Small intestine (tissue), 7 donors: ENCODE measurements at regions not wholly inside any gene's neighbourhood (a gene's known extent, or its start where the extent isn't known, plus 50 kb on each side); places are given as distances from the start of the nearest gene placed in this dataset.

Experiments used
- DNase-seq, 2 donors: peaks; one replicate each; pipeline versions ENCODE4 v3.0.0 to v3.0.0-alpha.2; 2013
- FAIRE-seq: peaks from 2 replicates; lab custom pipeline; 2012; peaks lifted over from hg19 to GRCh38; lab: Jason Lieb, UNC
- H3K27ac ChIP-seq, 3 donors: one replicate each; pipeline ENCODE4 v1.5.1; 2013; ENCODE audit warnings: low read length in 2 of 3, mild to moderate bottlenecking in 2 of 3, control low read depth in 1 of 3, inconsistent platforms in 1 of 3, low read depth in 1 of 3, moderate library complexity in 1 of 3
- H3K27me3 ChIP-seq, 3 donors: one replicate each; pipeline ENCODE4 v1.6.1; 2013; ENCODE audit warnings: low read length in 3 of 3, inconsistent platforms in 1 of 3; ENCODE audit not compliant: control insufficient read depth in 3 of 3, insufficient read depth in 3 of 3
- H3K36me3 ChIP-seq, 3 donors: one replicate each; pipeline ENCODE4 v1.6.1; 2013; ENCODE audit warnings: low read length in 3 of 3, inconsistent platforms in 1 of 3, low read depth in 1 of 3, mild to moderate bottlenecking in 1 of 3, moderate library complexity in 1 of 3; ENCODE audit not compliant: control insufficient read depth in 3 of 3, insufficient read depth in 2 of 3
- H3K4me1 ChIP-seq, 3 donors: one replicate each; pipeline ENCODE4 v1.6.1; 2013; ENCODE audit warnings: low read length in 2 of 3, inconsistent platforms in 1 of 3, low read depth in 1 of 3, mild to moderate bottlenecking in 1 of 3, moderate library complexity in 1 of 3; ENCODE audit not compliant: control insufficient read depth in 3 of 3, insufficient read depth in 2 of 3
- H3K4me3 ChIP-seq, 3 donors: one replicate each; pipeline ENCODE4 v1.5.1; 2013; ENCODE audit warnings: low read length in 3 of 3, control low read depth in 1 of 3, inconsistent platforms in 1 of 3, low read depth in 1 of 3, mild to moderate bottlenecking in 1 of 3, moderate library complexity in 1 of 3
- H3K9me3 ChIP-seq, 2 donors: one replicate each; pipeline ENCODE4 v1.6.1; 2013; ENCODE audit warnings: low read depth in 1 of 2, low read length in 1 of 2; ENCODE audit not compliant: control insufficient read depth in 2 of 2, insufficient read depth in 1 of 2
- WGBS, 3 donors: extraction: QIAGEN DNeasy Blood & Tissue Kit; methylation state at CpG; one replicate each; pipeline ENCODE4 v1.1.7; 2013; 5-methylcytosine and 5-hydroxymethylcytosine counted together
- donor health status: healthy with polysubstance abuse.
- donor health status: control.
- donor health status: control.
- donor health status: Bipolar disorder and iron deficiency.
- donor health status: healthy.

GRCh38 chr20:2242678-2243077 lies 53.1 kb upstream of the TGM3 start:
- Histone ChIP-seq H3K36me3 (no peaks in the 10 kb centered on the region), H3K27ac (no peak overlapping the region), H3K4me1 (no peaks in the 10 kb centered on the region), H3K9me3 (no peaks in the 10 kb centered on the region), H3K4me3 (no peak overlapping the region), H3K27me3 (peaks cover 0 to 2% (median 0%) of the 10 kb centered on the region in 3 donors)
- no peak for FAIRE-seq
- DNase-seq: no peak
- WGBS, 3 donors: 56 to 64% (median 63%) methylated on average over 2 of the region's 2 CpGs

- no peaks in the 10 kb centered on the region for H3K36me3 ChIP-seq
- FAIRE-seq (no peak), DNase-seq (no peak)
- H3K9me3 ChIP-seq: no peaks in the 10 kb centered on the region
- 67 to 81% (median 77%) methylated on average over 4 of the region's 4 CpGs for WGBS, 3 donors
- no peaks in the 10 kb centered on the region for H3K4me1 ChIP-seq
- no peak overlapping the region for H3K27ac ChIP-seq
- H3K27me3 ChIP-seq: peaks cover 0 to 2% (median 0%) of the 10 kb centered on the region in 3 donors
- H3K4me3 ChIP-seq: no peak overlapping the region
Observed at GRCh38 chr20:2244523-2244922, 51.3 kb upstream of the TGM3 start.

GRCh38 chr20:2244993-2245392 lies 50.8 kb upstream of the TGM3 start:
- Histone ChIP-seq H3K27ac (no peak overlapping the region), H3K27me3 (peaks cover 0 to 2% (median 0%) of the 10 kb centered on the region in 3 donors), H3K4me1 (no peaks in the 10 kb centered on the region), H3K4me3 (no peak overlapping the region), H3K36me3 (no peaks in the 10 kb centered on the region), H3K9me3 (no peaks in the 10 kb centered on the region)
- 32 to 47% (median 43%) methylated on average over 6 of the region's 6 CpGs for WGBS, 3 donors
- FAIRE-seq (no peak), DNase-seq (no peak)

GRCh38 chr20:2245637-2246036 lies 50.2 kb upstream of the TGM3 start:
- DNase-seq (no peak), FAIRE-seq (no peak)
- Histone ChIP-seq H3K27ac (no peak overlapping the region), H3K4me1 (no peaks in the 10 kb centered on the region), H3K4me3 (no peak overlapping the region), H3K36me3 (no peaks in the 10 kb centered on the region), H3K9me3 (no peaks in the 10 kb centered on the region), H3K27me3 (peaks cover 0 to 2% (median 0%) of the 10 kb centered on the region in 3 donors)
- 18 to 35% (median 23%) methylated on average over 1 of the region's 1 CpG for WGBS, 3 donors
